H1 (cell line): ENCODE measurements at regions not wholly inside any gene's neighbourhood (a gene's known extent, or its start where the extent isn't known, plus 50 kb on each side); places are given as distances from the start of the nearest gene placed in this dataset.

ENCODE experiments used
- CTCF ChIA-PET: fragments of 300-600 bp; sonication (Branson Sonifier 250); formaldehyde crosslinking; loops from one replicate; lab custom pipeline; 2021; ENCODE audit not compliant: partially characterized antibody; lab: Charles Lee
- POLR2A ChIA-PET: fragments of 300-600 bp; sonication (Branson Sonifier 250); formaldehyde crosslinking; loops from one replicate; lab custom pipeline; 2021; ENCODE audit warnings: inconsistent platforms; ENCODE audit not compliant: partially characterized antibody; lab: Charles Lee
- DNase-seq, 2 experiments: peaks; one replicate each; pipeline versions ENCODE4 v3.0.0 to v3.0.0-alpha.2; 2010 to 2022; ENCODE audit warnings: low spot score in 2 of 2, low read depth in 1 of 2, mixed read lengths in 1 of 2
- FAIRE-seq: peaks from 2 replicates; lab custom pipeline; 2011; peaks lifted over from hg19 to GRCh38; lab: Jason Lieb, UNC
- H2AFZ ChIP-seq: 2 replicates; pipeline ENCODE4 v1.8.1; 2012; ENCODE audit warnings: low read length, inconsistent platforms
- H2AK5ac ChIP-seq: 2 replicates; pipeline ENCODE4 v1.6.1; 2013; ENCODE audit warnings: low read depth, low read length
- H2BK120ac ChIP-seq: replicated peaks from 2 replicates; pipeline ENCODE3; 2013; ENCODE audit warnings: low read depth, low read length, inconsistent platforms
- H2BK12ac ChIP-seq: 2 replicates; pipeline ENCODE4 v1.6.1; 2013; ENCODE audit warnings: low read depth, low read length
- H2BK15ac ChIP-seq: 2 replicates; pipeline ENCODE4 v1.6.1; 2013; ENCODE audit warnings: low read length
- H2BK20ac ChIP-seq: 2 replicates; pipeline ENCODE4 v1.6.1; 2013; ENCODE audit warnings: low read length
- H2BK5ac ChIP-seq: 2 replicates; pipeline ENCODE4 v1.6.1; 2013; ENCODE audit warnings: low read depth, low read length
- H3K14ac ChIP-seq: 2 replicates; pipeline ENCODE4 v1.6.1; 2013; ENCODE audit warnings: inconsistent platforms; ENCODE audit not compliant: insufficient read length
- H3K18ac ChIP-seq: 2 replicates; pipeline ENCODE4 v1.6.1; 2013; ENCODE audit warnings: low read length; ENCODE audit errors: extremely low read depth
- H3K23ac ChIP-seq: 2 replicates; pipeline ENCODE4 v1.6.1; 2013; ENCODE audit warnings: inconsistent platforms; ENCODE audit not compliant: insufficient read length
- H3K23me2 ChIP-seq: 2 replicates; pipeline ENCODE4 v1.6.1; 2013; ENCODE audit warnings: low read depth, low read length
- H3K27ac ChIP-seq: 2 replicates; pipeline ENCODE4 v1.6.1; 2011; ENCODE audit warnings: low read depth, low read length, inconsistent platforms
- H3K27me3 ChIP-seq, 4 experiments: replicated peaks in 1 of 4; 1 replicate in 1 of 4; 2 replicates in 3 of 4; pipeline versions ENCODE4 v1.6.1 to v1.8.1; 2011 to 2013; ENCODE audit warnings: low read length in 3 of 4, mild to moderate bottlenecking in 3 of 4, inconsistent platforms in 2 of 4, mixed read lengths in 2 of 4, moderate library complexity in 1 of 4; ENCODE audit not compliant: control insufficient read depth in 3 of 4, insufficient read depth in 3 of 4; ENCODE audit errors: extremely low read depth in 1 of 4
- H3K36me3 ChIP-seq, 4 experiments: 2 replicates each; pipeline versions ENCODE4 v1.6.1 to v1.8.1; 2011 to 2013; ENCODE audit warnings: mild to moderate bottlenecking in 4 of 4, low read length in 3 of 4, moderate library complexity in 2 of 4, control low read depth in 1 of 4, inconsistent platforms in 1 of 4; ENCODE audit not compliant: insufficient read depth in 4 of 4, control insufficient read depth in 2 of 4
- H3K4ac ChIP-seq: replicated peaks from 2 replicates; pipeline ENCODE3; 2013; ENCODE audit warnings: low read length, low read depth, mixed read lengths, inconsistent platforms; ENCODE audit not compliant: insufficient read length
- H3K4me1 ChIP-seq, 4 experiments: replicated peaks in 1 of 4; 1 replicate in 1 of 4; 2 replicates in 3 of 4; pipeline versions ENCODE4 v1.6.1 to v1.8.1; 2011 to 2013; ENCODE audit warnings: low read length in 3 of 4, inconsistent platforms in 2 of 4, mixed read lengths in 1 of 4; ENCODE audit not compliant: insufficient read depth in 4 of 4, control insufficient read depth in 3 of 4
- H3K4me2 ChIP-seq, 2 experiments: 2 replicates each; pipeline versions ENCODE4 v1.6.1 to v1.8.1; 2011 to 2013; ENCODE audit warnings: low read depth in 2 of 2, low read length in 2 of 2, control low read depth in 1 of 2, inconsistent platforms in 1 of 2, mild to moderate bottlenecking in 1 of 2; ENCODE audit not compliant: insufficient read depth in 1 of 2
- H3K4me3 ChIP-seq, 4 experiments: fragments of 200-600, 300-600 bp in 1 of 4; sonication (generic), shearing (Covaris generic), sonication (Bioruptor Twin) in 1 of 4; 2 replicates each; pipeline versions ENCODE4 v1.5.1 to v1.8.1; 2011 to 2016; ENCODE audit warnings: low read length in 4 of 4, low read depth in 3 of 4, control low read depth in 2 of 4, inconsistent platforms in 2 of 4, mild to moderate bottlenecking in 2 of 4, mixed read lengths in 1 of 4, moderate library complexity in 1 of 4; ENCODE audit not compliant: insufficient read depth in 2 of 4; ENCODE audit errors: extremely low read depth in 1 of 4
- H3K56ac ChIP-seq: replicated peaks from 2 replicates; pipeline ENCODE3; 2013; ENCODE audit warnings: low read depth, mild to moderate bottlenecking, mixed read lengths, low read length, inconsistent platforms; ENCODE audit not compliant: insufficient read length
- H3K79me1 ChIP-seq: 2 replicates; pipeline ENCODE4 v1.6.1; 2013; ENCODE audit warnings: low read depth, low read length, control low read depth
- H3K79me2 ChIP-seq, 2 experiments: 2 replicates each; pipeline versions ENCODE4 v1.6.1 to v1.8.1; 2012 to 2013; ENCODE audit warnings: low read length in 2 of 2, mild to moderate bottlenecking in 2 of 2, inconsistent platforms in 1 of 2; ENCODE audit not compliant: insufficient read depth in 2 of 2, control insufficient read depth in 1 of 2
- H3K9ac ChIP-seq, 4 experiments: replicated peaks in 1 of 4; 1 replicate in 1 of 4; 2 replicates in 3 of 4; pipeline versions ENCODE4 v1.6.1 to v1.8.1; 2011 to 2013; ENCODE audit warnings: low read depth in 3 of 4, low read length in 3 of 4, control low read depth in 2 of 4, mild to moderate bottlenecking in 2 of 4, moderate library complexity in 2 of 4, inconsistent platforms in 1 of 4; ENCODE audit errors: extremely low read depth in 1 of 4
- H3K9me3 ChIP-seq, 2 experiments: 2 replicates each; pipeline versions ENCODE4 v1.6.1 to v1.8.1; 2012 to 2013; ENCODE audit warnings: mild to moderate bottlenecking in 2 of 2, moderate library complexity in 2 of 2, control low read depth in 1 of 2, inconsistent platforms in 1 of 2, low read depth in 1 of 2, low read length in 1 of 2, mixed read lengths in 1 of 2; ENCODE audit not compliant: insufficient read depth in 2 of 2
- H4K20me1 ChIP-seq, 2 experiments: replicated peaks in 1 of 2; 2 replicates each; pipeline versions ENCODE3 to v1.8.1; 2011 to 2013; ENCODE audit warnings: inconsistent platforms in 2 of 2, low read length in 2 of 2, mild to moderate bottlenecking in 1 of 2; ENCODE audit not compliant: insufficient read depth in 2 of 2, control insufficient read depth in 1 of 2
- H4K5ac ChIP-seq: 2 replicates; pipeline ENCODE4 v1.6.1; 2013; ENCODE audit warnings: low read length, low read depth, mixed read lengths, inconsistent platforms; ENCODE audit not compliant: insufficient read length
- H4K8ac ChIP-seq: 2 replicates; pipeline ENCODE4 v1.8.0; 2013; ENCODE audit warnings: mild to moderate bottlenecking, moderate library complexity, low read length, inconsistent platforms; ENCODE audit not compliant: insufficient read depth; ENCODE audit errors: extremely low read depth
- H4K91ac ChIP-seq: replicated peaks from 2 replicates; pipeline ENCODE3; 2013; ENCODE audit warnings: low read length, mixed read lengths, inconsistent platforms; ENCODE audit not compliant: insufficient read length
- CTBP2 ChIP-seq: IDR thresholded peaks from 2 replicates; pipeline ENCODE4 v1.7.0; 2011; ENCODE audit warnings: borderline replicate concordance, mild to moderate bottlenecking, moderate library complexity, mixed read lengths, low read length; ENCODE audit not compliant: insufficient read depth, insufficient read length
- EZH2 ChIP-seq: fragments of 200-600 bp; sonication (generic); IDR thresholded peaks from 2 replicates; pipeline ENCODE4 v1.7.1; 2012; ENCODE audit warnings: low read depth, mild to moderate bottlenecking, moderate library complexity, low read length, inconsistent platforms; ENCODE audit not compliant: severe bottlenecking
- HDAC6 ChIP-seq: IDR thresholded peaks from one replicate; pipeline ENCODE4 v1.7.1; 2012; ENCODE audit warnings: low read depth, mild to moderate bottlenecking, inconsistent platforms, low read length, moderate library complexity
- PHF8 ChIP-seq: fragments of 200-600 bp; sonication (generic); conservative IDR thresholded peaks from 2 replicates; pipeline ENCODE4 v1.7.1; 2012; ENCODE audit warnings: low read depth, mild to moderate bottlenecking, inconsistent platforms, low read length, moderate library complexity
- POLR2AphosphoS5 ChIP-seq: IDR thresholded peaks from 2 replicates; pipeline ENCODE4 v1.6.1; 2011; ENCODE audit warnings: low read depth, low read length
- SP1 ChIP-seq: IDR thresholded peaks from 2 replicates; pipeline ENCODE4 v1.6.1; 2011; ENCODE audit warnings: low read depth, low read length
- SP4 ChIP-seq: IDR thresholded peaks from 2 replicates; pipeline ENCODE4 v1.6.1; 2012; ENCODE audit warnings: low read length, inconsistent platforms
- TAF7 ChIP-seq: optimal IDR thresholded peaks from 2 replicates; pipeline ENCODE3; 2011; ENCODE audit warnings: low read depth, mild to moderate bottlenecking, inconsistent platforms, low read length, moderate library complexity, borderline replicate concordance
- WGBS, 2 experiments: shearing (Covaris generic) in 1 of 2; methylation state at CpG; one replicate each; pipeline versions ENCODE4 v1.1.6 to v1.1.7; 2013 to 2015; ENCODE audit warnings: low lambda C conversion rate in 2 of 2, mixed read lengths in 2 of 2, inconsistent platforms in 1 of 2, low coverage in 1 of 2, missing lambda C conversion rate in 1 of 2; ENCODE audit not compliant: insufficient replicate concordance in 2 of 2, insufficient coverage in 1 of 2, insufficient read length in 1 of 2; ENCODE audit errors: extremely low coverage in 1 of 2, missing lambda C conversion rate in 1 of 2; 5-methylcytosine and 5-hydroxymethylcytosine counted together
- TF ChIP-seq, protein P1 (sequence below): IDR thresholded peaks from 2 replicates; pipeline ENCODE4 v1.6.1; 2012; ENCODE audit warnings: inconsistent platforms
- TF ChIP-seq, protein P2 (sequence below): IDR thresholded peaks from 2 replicates; pipeline ENCODE4 v1.6.1; 2012; ENCODE audit warnings: low read length, inconsistent platforms
- TF ChIP-seq, protein P3 (sequence below): IDR thresholded peaks from 2 replicates; pipeline ENCODE4 v1.6.1; 2012; ENCODE audit warnings: inconsistent platforms

GRCh38 chr2:221283896-221284545 is 288.1 kb downstream of the EPHA4 start:
- no peak for DNase-seq
- no peak overlapping the region for H3K9ac ChIP-seq
- peaks cover 0 to 2% (median 0%) of the 10 kb centered on the region in 4 experiments; a peak in 2 of 7 replicates for H3K4me1 ChIP-seq
- no peaks in the 10 kb centered on the region for H3K79me1 ChIP-seq
- H2BK20ac ChIP-seq = no peak overlapping the region
- no peaks in the 10 kb centered on the region for H3K27me3 ChIP-seq
- H4K91ac ChIP-seq = no peak overlapping the region
- no peak overlapping the region for H3K4me3 ChIP-seq
- H4K5ac ChIP-seq = no peak overlapping the region
- no peaks in the 10 kb centered on the region for H3K79me2 ChIP-seq
- no peaks in the 10 kb centered on the region for H3K36me3 ChIP-seq
- ChIA-PET POLR2A (no interaction called here), CTCF (interaction anchor here (0.7 to 1.2 kb wide), 2 partner anchors 89 to 130 kb away, joined by 3 read pairs; no protein-coding TSS in a partner anchor)
- H3K4me2 ChIP-seq = no peak overlapping the region
- no peaks in the 10 kb centered on the region for H3K23me2 ChIP-seq
- H4K8ac ChIP-seq = no peak overlapping the region
- H3K9me3 ChIP-seq = no peaks in the 10 kb centered on the region; a peak in 1 of 4 replicates
- H2AFZ ChIP-seq = no peak overlapping the region
- H2AK5ac ChIP-seq = no peak overlapping the region
- no peak overlapping the region for H2BK15ac ChIP-seq
- no peak overlapping the region for H3K56ac ChIP-seq
- FAIRE-seq = no peak
- WGBS, 2 experiments = 89% methylated on average over 5 of the region's 5 CpGs; no CpG with 5 or more reads in 1 of the 2 experiments
- no peak overlapping the region for H2BK12ac ChIP-seq
- H3K18ac ChIP-seq = no peak overlapping the region
- no peak overlapping the region for H3K4ac ChIP-seq
- H2BK120ac ChIP-seq = no peak overlapping the region
- no peak overlapping the region for H3K14ac ChIP-seq
- no peaks in the 10 kb centered on the region for H4K20me1 ChIP-seq
- H3K27ac ChIP-seq = no peak overlapping the region
- no peak overlapping the region for H3K23ac ChIP-seq
- no peak overlapping the region for H2BK5ac ChIP-seq
- TF ChIP-seq TAF7 (no peak), POLR2AphosphoS5 (no peak), SP4 (no peak), EZH2 (no peak), HDAC6 (no peak), PHF8 (no peak), SP1 (no peak), CTBP2 (no peak)
- TF ChIP-seq, protein P1, sequence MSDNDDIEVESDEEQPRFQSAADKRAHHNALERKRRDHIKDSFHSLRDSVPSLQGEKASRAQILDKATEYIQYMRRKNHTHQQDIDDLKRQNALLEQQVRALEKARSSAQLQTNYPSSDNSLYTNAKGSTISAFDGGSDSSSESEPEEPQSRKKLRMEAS = no peak
- TF ChIP-seq, protein P2, sequence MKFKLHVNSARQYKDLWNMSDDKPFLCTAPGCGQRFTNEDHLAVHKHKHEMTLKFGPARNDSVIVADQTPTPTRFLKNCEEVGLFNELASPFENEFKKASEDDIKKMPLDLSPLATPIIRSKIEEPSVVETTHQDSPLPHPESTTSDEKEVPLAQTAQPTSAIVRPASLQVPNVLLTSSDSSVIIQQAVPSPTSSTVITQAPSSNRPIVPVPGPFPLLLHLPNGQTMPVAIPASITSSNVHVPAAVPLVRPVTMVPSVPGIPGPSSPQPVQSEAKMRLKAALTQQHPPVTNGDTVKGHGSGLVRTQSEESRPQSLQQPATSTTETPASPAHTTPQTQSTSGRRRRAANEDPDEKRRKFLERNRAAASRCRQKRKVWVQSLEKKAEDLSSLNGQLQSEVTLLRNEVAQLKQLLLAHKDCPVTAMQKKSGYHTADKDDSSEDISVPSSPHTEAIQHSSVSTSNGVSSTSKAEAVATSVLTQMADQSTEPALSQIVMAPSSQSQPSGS = no peak
- TF ChIP-seq, protein P3, sequence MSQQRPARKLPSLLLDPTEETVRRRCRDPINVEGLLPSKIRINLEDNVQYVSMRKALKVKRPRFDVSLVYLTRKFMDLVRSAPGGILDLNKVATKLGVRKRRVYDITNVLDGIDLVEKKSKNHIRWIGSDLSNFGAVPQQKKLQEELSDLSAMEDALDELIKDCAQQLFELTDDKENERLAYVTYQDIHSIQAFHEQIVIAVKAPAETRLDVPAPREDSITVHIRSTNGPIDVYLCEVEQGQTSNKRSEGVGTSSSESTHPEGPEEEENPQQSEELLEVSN = no peak
